Suprapubic skin (tissue), 4 donors: ENCODE measurements at regions not wholly inside any gene's neighbourhood (a gene's known extent, or its start where the extent isn't known, plus 50 kb on each side); places are given as distances from the start of the nearest gene placed in this dataset.

Experiments used
- CTCF ChIP-seq, 2 donors: fragments of 200-600 bp in 1 of 2; fragments of 450-650 bp in 1 of 2; sonication (generic) in 1 of 2; IDR thresholded peaks; one replicate each; pipeline ENCODE4 v1.5.1; 2016 to 2019; ENCODE audit warnings: antibody characterized with exemption in 2 of 2, mild to moderate bottlenecking in 1 of 2, moderate library complexity in 1 of 2
- EP300 ChIP-seq: sonication (generic); formaldehyde crosslinking; IDR thresholded peaks from one replicate; pipeline ENCODE4 v1.6.1; 2017; ENCODE audit warnings: antibody characterized with exemption
- POLR2A ChIP-seq, 2 donors: fragments of 450-650 bp; IDR thresholded peaks; one replicate each; pipeline ENCODE4 v1.6.1; 2017; ENCODE audit warnings: antibody characterized with exemption in 2 of 2, mild to moderate bottlenecking in 2 of 2, moderate library complexity in 2 of 2
- POLR2AphosphoS5 ChIP-seq, 3 donors: sonication (generic); formaldehyde crosslinking; IDR thresholded peaks; one replicate each; pipeline ENCODE4 v1.6.1; 2017; ENCODE audit warnings: antibody characterized with exemption in 3 of 3

GRCh38 chr20:12623870-12624269 lies 384.9 kb upstream of the SPTLC3 start:
- TF ChIP-seq POLR2A (IDR thresholded peaks at IDR 0.05) (no peak), CTCF (IDR thresholded peaks at IDR 0.05) (no peak), EP300 (no peak), POLR2AphosphoS5 (IDR thresholded peaks at IDR 0.05) (no peak)
